Activated CD4-positive, alpha-beta T cell treated with anti-CD3 and anti-CD28 coated beads, Interleukin-2, amount 50 U/mL, for 1 hour (primary cell): ENCODE measurements at regions not wholly inside any gene's neighbourhood (a gene's known extent, or its start where the extent isn't known, plus 50 kb on each side); places are given as distances from the start of the nearest gene placed in this dataset.

Experiments
- DNase-seq: peaks from one replicate; pipeline ENCODE4 v3.0.0-alpha.2; 2020

DNA sequence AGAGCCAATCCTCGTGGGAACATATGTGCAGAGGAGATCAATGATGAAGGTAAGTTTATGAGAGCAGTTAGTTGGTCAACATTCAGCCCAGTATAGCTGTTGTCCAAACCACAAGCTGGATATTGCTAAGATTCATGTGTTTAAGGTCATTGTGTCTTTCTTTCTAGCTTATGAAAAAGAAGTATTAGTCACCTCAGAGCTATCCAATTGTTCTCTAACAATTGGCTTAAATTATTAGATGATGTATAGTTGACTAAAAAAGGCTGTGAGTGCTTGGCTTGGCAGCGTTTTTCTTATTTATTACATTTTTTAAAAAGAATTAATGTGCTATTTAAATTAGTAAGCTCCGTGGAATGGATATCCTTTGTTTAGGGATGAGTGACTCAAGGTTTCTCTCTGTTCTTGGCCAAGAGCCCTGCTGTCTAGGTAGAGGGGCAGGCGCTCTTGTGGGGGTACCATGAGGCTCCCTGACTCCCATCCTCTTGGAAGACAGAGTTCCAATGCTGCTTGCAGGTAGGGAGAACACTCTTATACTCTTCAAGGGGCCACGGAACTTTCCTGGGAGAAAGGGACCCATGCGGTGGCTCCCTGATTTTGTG, 487.4 kb downstream of the IRX1 start:
- DNase-seq, result no peak

DNA sequence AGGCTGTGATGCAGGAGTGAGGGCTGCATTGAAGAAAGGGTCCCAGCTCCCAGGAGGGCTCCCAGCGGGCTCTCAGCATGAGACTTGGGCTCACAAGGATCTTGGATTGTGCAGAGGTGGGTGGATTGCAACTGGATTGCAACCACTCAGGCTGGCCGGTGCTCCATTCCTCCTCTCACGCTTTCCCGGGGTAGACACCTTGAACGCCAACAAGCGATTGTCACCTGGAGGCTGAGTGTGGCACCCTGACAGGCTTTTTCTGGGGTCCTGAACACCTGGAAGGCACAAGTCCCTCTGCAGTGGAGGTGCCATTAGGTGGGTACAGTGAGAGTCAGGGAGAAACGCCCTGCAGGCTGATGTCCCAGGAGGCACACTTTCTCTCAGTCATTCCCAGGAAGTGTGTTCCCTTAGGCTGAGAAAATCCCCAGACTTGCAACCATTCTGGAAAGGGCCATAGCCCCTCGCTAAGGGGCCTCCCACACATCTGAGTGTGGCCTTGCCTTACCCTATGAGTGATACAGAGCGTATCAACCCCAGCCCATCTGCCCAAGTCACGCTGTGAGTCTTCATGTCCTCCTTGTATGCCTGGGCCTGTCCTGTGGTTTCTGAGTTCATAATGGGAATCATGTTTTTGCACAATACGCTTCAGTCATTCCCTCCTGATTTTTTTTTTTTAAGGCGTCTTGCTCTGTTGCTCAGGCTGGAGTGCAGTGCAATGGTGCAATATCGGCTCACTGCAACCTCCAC, 488.1 kb downstream of the IRX1 start:
- no peak for DNase-seq

DNA sequence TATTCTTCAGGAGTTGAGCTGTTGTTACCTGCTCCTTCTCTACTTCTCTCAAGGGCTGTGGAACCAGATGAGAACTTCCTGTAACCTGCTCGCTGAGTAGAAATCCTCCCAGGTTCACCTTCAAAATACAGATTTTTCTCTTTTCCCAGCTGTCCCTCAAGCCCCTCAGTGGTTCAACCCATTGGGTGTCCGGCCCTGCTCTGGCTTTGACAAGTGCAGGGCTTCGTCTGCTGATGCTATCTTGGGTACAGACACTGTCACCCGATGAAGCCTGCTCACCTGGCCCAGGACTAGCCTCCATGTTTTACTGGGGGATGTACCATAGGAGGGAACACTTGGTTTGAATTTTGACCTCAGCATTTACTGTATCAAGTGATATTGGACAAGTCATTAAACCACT, 490.4 kb downstream of the IRX1 start:
- no peak for DNase-seq

DNA sequence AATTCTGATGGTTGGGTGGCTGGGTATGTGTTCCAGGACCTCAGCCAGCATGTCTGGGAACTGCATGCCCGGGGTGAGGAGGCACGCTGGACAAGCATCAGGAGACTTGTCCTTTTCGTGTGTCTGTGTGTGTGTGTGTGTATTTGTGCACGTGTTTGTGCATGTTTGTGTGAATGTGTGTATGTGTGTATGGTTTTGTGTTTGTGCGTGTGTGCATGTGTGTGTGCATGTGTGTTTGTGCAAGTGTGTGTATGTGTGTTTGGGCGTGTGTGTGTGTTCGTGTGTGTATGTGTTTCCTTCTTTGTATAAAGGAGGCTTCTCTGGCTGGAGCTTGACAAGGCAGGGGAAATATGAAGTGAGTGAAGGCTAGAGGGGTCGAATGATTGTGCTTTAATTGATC, 491.5 kb downstream of the IRX1 start:
- DNase-seq, result no peak

DNA sequence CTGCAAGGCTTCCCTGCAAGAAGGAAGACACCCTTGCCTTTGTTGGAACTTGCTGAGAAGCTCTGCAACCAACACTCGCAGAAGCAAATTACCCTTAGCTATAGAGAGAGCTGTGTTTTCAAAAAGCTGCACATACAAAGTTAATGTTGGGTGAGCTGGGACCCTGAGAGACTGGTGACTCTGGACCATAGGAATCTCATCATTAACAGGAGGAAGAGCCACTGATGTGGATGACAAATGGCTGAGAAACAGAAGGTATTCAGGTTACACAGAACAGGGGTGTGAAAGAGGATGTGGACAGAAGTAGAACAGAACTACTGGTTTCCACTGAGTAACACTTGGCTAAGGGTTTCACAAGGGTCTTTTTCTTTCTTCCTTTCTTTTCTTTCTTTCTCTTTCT, 493.5 kb downstream of the IRX1 start:
- no peak for DNase-seq

DNA sequence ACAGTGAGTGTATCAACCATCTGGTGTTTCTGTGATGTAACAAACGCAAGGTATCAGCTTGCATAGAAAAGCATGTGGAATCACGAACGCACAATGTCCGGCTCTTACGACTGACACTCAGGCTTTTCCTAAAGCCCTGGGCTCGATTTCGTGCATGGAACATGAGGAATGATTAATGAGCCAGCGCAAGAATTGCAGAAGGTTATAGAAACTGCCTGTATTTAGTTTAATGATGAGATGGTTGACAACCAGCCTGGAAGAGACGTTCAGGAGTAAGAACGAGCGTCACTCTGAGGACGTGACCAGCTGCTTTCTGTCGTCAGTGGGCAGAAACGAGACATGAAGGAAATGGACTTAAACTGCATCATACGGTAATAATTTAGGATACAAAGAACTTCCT, 497.6 kb downstream of the IRX1 start:
- no peak for DNase-seq

DNA sequence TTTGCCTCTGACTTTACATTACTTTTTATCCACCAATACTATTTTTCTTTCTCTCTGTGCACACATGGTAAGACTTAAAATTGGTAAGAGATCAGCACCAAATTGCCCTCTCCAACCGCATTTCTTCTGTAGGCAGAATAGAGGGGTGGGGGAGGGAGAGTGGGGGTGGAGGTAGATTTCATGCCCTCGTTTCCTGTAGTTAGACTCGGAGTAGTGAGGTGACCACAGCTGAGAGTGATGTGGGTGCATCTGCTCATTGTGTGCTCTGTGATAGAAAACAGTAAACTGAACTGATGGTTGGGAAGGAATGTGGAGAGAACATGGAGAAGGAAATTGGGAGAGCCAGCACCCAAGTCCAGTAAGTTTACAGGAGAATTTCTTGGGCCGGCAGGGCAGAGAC, 498.3 kb downstream of the IRX1 start:
- no peak for DNase-seq

DNA sequence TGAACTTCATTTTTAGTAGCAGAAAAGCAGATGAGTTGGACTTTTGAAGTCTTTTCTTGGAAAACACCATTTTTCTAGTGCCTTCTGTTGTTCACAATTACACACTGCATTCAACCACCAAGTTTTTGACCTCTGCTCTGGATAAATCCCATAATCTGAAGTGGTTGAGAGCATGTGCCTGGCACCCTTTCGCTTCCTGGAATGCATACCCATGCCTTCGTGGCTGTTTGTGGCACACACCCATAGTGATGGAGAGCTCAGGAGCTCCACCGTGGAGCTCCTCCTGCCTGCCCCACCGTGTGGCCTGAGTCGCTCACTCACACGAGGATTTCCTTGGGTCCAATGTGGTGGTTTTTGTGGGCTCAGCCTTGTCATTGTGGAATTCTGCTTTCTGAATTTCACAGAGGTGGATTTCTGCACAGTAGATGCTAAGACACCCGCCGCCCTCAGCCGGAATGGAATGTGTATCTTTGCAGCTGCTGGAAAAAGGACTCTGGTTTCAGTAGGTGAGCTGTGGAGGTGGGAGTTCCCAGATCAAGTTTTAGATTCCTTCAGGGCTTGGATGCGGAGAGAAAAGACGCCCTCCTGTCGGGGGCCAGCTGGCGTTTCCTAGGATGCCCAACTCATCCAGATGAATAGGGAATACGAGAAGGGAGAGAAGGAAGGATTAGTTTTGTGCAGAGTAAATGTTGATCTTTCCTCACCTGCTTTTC, 500.4 kb downstream of the IRX1 start:
- DNase-seq, result no peak

DNA sequence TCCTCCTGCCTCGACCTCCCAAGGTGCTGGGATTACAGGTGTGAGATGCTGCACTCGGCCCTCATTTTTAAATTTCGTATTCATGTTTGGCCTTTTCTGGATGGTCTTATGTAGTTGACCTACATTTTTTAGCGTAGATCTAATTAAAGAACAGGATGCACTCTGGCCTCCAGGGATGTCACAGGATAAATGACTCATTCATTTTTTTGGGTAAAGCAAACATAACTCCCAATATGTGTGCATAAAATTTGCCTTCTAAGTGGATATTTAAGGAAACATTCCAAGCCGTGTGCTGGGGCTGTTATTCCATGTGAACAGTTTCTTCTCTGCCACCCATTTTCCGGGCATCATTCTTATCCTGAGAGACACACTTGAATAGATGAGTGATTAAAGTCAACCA, 501.6 kb downstream of the IRX1 start:
- no peak for DNase-seq

DNA sequence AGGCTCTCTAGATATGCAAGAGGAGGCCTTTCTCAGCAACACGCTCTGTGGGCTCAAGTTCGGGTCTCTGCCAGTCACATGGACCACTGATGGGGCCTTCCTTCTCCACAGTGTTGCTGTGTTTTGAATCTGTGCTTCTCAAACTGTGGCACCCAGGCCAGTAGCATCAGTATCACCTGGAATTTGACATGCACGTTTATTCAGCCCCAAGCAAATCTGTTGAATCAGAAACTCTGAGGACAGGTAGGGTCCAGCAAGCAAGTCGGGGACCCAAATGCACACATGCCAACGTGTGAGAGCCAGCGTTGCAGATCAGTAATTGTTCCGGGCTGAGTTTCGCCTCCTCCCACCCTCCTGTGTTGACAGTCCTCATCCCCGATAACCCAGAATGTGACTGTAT, 502.6 kb downstream of the IRX1 start:
- no peak for DNase-seq

DNA sequence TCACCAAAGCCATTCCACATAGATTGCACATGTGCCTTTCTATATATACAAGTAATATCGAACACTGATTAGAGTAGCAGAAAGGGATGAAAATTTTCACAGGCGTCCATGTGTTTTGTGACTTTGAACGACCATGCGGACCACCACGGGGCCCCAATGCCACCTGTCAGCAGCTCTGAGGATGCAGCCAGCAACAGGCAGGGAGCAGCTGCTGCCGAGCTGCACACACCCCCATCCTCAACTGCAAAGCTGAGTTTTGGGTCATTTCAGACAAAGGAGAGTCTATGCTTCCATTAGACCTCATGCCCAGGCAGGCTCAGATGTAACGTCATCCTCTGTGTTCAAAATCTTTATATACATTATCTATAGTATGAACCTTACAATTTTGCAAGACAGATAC, 503.8 kb downstream of the IRX1 start:
- no peak for DNase-seq

DNA sequence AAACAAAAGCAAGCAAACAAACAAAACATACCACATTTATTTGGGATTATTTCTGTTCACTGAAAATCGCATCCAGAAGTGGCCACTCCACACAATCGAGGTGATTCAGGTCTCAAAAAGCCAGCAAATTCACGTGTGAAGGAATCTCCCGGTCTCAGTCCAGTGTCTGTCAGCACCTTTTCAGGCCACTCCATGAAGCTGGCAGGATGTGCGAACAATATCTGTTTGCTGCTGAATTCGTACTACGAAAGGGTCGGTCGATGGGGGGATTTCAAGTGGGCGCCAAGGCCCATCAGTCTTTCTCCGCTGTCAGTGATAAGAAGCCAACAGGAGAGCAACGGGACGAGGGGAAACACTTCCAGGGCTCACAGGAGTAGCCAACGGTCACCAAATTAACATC, 505.1 kb downstream of the IRX1 start:
- no peak for DNase-seq

DNA sequence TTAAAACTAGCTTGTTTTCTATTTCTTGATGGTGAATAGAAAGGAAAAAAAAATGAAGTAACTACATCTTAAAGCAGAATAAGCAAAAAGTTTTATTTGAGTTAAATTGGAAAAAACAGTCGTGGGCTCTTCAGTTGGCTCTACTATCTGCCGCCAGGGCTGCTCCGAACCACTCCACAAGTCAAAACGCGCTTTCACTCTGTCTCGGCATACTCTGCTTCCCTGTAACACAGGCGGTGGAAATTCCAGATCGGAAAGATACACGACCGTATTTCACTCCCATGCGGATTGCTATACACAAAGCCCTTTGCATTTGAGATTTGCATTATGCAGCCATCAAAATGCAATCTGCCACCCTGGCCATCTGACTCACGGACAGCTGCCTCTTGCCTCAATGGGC, 505.6 kb downstream of the IRX1 start:
- DNase-seq, result no peak

DNA sequence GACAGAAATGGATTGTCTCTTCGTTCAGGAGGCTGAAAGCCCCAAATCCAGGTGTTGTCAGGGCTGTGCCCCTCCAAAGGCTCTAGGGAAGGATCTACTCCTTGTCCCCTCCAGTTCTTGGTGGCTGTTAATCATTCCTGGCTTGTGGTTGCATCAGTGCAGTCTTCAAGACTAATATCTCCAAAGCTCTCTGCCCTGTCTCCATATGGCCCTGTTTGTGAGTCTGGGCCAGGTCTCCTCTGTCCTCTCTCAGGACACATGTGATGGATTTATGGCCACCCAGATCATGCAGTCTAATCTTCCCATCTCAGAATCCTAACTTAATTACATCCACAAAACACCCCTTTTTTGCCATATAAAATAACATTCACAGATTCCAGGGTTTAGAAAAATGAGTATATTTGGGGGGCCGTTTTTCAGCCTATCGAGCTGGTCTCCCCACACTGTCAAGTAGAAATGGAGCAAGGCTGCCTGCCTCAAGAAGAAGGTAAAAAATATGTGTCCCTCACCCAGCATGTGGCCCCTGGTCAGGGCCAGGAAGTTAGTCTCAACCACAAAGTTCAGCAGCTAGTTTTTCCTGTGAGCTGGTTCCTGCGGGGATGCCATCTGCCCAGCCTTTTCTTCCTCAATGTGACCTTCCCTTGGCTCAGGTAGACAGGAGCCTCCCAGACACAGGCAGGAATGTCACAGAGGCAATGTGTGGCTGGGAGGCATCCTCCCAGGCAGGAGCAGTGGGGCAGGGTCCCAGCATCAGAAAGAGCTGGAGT, 509.4 kb downstream of the IRX1 start:
- DNase-seq, result no peak

DNA sequence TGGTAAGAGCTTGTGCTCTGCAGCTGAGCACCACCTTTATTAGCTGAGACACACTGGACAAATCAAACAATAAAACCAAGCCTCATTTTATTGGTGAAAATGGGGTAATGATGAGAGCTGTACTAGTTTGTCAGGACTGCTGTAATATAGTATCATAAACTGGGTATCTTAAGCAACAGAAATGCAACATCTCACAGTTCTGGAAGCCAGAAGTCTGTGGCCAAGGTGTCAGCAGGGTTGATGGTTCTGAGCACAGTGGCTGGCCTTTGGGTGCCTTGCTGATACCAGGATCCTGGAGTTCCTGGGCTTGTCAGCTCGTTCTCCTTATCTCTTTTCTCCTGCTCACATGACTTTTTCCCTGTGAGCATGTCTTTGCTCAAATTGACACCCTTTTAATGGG, 513.1 kb downstream of the IRX1 start:
- DNase-seq, result no peak

DNA sequence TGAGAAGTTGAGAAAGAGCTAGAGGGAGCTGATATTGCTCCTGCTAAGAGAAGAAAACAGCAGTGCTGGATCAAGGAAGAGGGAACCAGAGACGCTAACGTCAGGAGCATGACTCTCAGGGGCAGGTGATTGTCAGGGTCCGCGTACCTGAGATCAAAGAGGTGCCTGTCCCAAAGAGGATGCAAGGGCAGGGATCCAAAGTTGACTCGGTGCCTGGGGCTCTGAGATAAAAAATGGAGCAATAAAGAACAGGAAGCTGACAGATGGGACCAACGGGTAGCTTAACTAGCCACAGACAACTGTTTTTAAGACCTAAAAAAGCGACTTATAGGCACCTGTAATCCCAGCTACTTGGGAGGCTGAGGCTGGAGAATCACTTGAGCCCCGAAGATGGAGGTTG, 517.8 kb downstream of the IRX1 start:
- DNase-seq, result no peak

DNA sequence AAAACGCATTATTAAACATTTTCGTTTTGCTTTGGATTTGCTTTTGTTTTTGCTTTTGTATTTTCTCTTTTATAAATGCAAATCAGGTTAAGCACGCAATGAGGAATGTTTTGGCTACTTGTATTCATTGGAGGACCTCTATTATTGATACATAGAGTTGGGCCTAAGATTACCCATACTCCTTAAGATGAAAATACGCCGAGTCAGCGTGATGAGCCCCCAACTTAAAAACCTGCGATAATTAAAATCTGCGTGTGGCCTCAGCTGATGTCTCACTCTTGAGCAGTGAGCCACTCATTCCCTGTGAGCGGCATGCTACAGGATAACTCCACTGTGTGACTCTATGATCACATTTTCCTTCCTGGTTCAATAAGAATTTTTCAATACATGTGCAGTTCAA, 518.3 kb downstream of the IRX1 start:
- DNase-seq, result no peak

DNA sequence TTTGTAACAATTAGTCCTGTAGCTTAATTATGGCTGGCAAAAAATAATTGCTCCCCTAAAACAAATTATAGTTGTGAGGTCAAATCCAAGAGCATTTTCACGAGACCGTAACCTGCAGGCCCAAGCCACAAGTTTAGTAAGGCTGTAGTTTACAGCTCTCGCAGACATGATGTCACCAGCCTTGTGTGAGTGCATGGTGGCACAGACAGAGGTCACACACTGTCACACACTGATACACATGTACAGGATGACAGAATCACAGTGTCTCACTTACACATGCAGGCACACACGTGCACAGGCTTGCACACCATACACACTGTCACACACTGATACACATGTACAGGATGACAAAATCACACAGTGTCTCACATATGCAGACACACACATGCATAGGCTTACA, 518.8 kb downstream of the IRX1 start:
- no peak for DNase-seq

DNA sequence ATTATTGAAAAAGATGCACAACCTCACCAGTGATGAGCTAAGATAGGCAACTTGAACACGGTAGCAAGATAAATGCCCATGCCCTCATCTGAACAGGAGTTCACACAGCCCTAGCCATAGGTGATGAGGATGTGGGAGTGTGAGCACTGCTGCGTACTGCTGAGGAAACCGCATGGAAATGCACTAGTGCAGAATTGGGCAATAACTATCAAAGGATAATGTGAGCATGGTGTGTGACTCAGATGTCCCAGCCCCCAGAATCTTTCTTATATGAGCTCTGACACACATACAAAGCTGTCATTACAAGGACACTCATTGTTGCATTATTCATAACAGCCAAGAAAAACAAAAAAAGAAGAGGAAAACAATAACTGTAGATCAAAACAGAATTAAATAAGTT, 521.2 kb downstream of the IRX1 start:
- DNase-seq, result no peak

DNA sequence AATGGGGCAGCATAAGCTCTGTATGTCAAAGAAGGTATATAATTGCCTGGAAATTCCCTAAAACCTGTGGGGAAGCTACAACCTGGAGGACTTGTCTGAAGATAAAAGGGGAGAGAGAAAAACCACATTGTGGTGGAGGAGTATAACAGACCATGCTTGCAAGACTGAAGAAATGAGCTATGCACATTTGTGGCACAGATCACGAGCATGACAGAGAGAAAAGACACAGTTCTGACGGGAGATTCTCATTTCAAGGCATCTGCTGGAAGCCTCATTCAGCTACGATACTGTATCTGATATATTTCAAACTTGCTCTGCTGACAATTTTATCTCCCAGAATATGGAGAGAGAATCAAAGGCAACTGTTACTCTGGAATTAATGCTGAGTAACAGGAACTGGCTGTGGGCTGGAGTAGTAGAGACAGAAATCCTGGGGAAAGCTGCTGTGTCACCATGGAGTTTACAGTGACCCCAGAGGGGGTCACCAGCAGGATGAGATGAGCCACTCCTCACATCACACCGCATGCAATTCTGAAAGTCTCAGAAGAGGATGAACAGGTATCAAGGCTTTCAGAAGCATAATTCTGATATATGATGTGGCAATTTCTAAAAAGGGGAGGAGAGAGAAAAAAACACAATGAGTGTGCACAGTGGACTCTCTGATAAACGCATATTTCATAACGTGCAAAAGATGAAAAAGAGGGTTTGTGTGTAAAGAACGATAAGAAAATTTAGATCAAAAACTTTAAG, 528.8 kb downstream of the IRX1 start:
- no peak for DNase-seq

DNA sequence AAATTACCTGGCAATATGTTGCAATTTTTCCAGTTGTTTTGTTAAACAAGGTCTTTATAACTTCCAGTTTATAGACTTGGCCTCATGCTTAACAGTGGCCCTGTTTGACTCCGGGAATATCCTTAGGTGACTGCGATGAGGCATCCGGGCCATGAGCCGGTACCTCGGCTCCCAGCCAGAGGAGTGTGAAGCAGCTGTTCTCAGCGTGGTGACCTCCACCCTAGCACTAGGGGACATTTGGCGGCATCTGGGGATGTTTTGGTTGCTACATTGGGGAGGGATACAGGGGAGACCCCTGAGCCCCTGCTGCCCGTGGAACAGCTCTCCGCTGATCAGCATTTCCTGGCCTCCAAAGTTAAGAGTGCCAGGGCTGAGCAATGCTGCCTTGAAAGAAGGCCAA, 533.4 kb downstream of the IRX1 start:
- no peak for DNase-seq

DNA sequence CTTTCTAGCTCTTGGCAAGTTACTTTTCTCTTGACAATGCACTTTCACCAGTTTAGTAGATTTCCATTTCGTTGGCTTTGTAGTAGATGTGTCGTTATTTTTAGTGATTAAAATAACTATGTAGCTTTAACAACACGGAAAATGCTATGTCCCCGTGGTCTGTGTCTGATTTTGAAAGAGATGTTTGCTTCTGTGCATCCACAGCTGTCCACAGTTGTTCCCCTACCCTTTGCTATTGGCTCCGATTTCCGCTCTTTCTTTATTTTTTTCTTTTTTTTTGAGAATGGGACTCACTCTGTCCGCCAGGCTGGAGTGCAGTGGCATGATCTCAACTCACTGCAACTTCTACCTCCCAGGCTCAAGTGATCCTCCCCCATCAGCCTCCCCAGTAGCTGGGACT, 533.9 kb downstream of the IRX1 start:
- no peak for DNase-seq

DNA sequence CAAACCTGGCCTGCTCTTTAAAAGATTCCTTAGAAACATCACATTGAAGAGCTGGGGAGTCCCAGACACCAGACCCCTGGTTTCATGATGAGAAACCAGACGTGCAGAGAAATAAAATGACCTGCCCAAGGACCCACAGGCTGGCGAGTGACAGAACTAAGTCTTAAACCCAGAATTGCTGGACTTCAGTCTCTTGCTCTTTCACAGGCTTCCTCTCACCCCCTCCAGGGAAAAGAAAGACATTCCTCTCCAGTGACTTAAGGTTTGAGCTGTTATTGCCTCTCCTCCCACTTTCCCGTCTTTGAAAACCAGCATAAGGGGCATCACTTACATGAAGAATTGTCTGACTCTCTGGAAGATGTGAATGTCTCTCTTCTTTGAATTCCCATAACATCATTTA, 535.2 kb downstream of the IRX1 start:
- DNase-seq, result no peak
